PC-9 (cell line): ENCODE measurements at regions not wholly inside any gene's neighbourhood (a gene's known extent, or its start where the extent isn't known, plus 50 kb on each side); places are given as distances from the start of the nearest gene placed in this dataset.
A peak's percentile ranks its signal among the peaks of the same experiment; 100 is the strongest.
"Not testable (repeated sequence)": the region's sequence is repeated elsewhere in the genome, so short reads cannot be mapped to it uniquely, and the experiment has no call there.

Experiments
- BruUV-seq: library from RNA; stranded (reverse); fragments of 400-500 nt; replicated peaks from 2 replicates; lab custom pipeline; 2021; lab: Mats Ljungman, UMichigan
- CTCF ChIA-PET: fragments of 300-600 bp; sonication (Branson Sonifier 250); formaldehyde crosslinking; loops from one replicate; lab custom pipeline; 2022; ENCODE audit warnings: antibody characterized with exemption; lab: Charles Lee
- POLR2A ChIA-PET: fragments of 300-600 bp; sonication (Branson Sonifier 250); formaldehyde crosslinking; loops from one replicate; lab custom pipeline; 2022; ENCODE audit warnings: antibody characterized with exemption; ENCODE audit not compliant: unreplicated experiment; lab: Charles Lee
- DNase-seq, 2 experiments: peaks; one replicate each; pipeline versions ENCODE4 v3.0.0 to v3.0.0-alpha.2; 2015 to 2022; ENCODE audit warnings: mixed read lengths in 1 of 2
- H2AFZ ChIP-seq: fragments of 200-600 bp; sonication (generic); 2 replicates; pipeline ENCODE4 v1.8.1; 2017; ENCODE audit warnings: antibody characterized with exemption
- H3F3A ChIP-seq: fragments of 200-600 bp; sonication (generic); 2 replicates; pipeline ENCODE4 v1.8.1; 2017; ENCODE audit warnings: antibody characterized with exemption, mild to moderate bottlenecking, low read depth; ENCODE audit not compliant: insufficient read depth
- H3K27ac ChIP-seq: fragments of 200-600 bp; sonication (generic); 2 replicates; pipeline ENCODE4 v1.6.1; 2016; ENCODE audit warnings: mixed run types
- H3K27me3 ChIP-seq: fragments of 200-600 bp; sonication (generic); 2 replicates; pipeline ENCODE4 v1.6.1; 2016; ENCODE audit warnings: low read depth, mixed run types; ENCODE audit not compliant: insufficient read depth
- H3K36me3 ChIP-seq: fragments of 200-600 bp; sonication (generic); 2 replicates; pipeline ENCODE4 v1.6.1; 2016; ENCODE audit warnings: low read depth, mixed run types
- H3K4me1 ChIP-seq: fragments of 200-600 bp; sonication (generic); replicated peaks from 2 replicates; pipeline ENCODE4 v1.6.1; 2016; ENCODE audit warnings: mixed run types; ENCODE audit not compliant: insufficient read depth
- H3K4me2 ChIP-seq: fragments of 200-600 bp; sonication (generic); 2 replicates; pipeline ENCODE4 v1.6.1; 2017; ENCODE audit warnings: mixed run types
- H3K4me3 ChIP-seq: fragments of 200-600 bp; sonication (generic); 2 replicates; pipeline ENCODE4 v1.6.1; 2016; ENCODE audit warnings: mixed run types
- H3K79me2 ChIP-seq: fragments of 200-600 bp; sonication (generic); 2 replicates; pipeline ENCODE4 v1.6.1; 2017; ENCODE audit warnings: low read depth, mixed run types
- H3K9me2 ChIP-seq: fragments of 200-600 bp; sonication (generic); 2 replicates; pipeline ENCODE4 v1.8.1; 2017; ENCODE audit warnings: mild to moderate bottlenecking; ENCODE audit not compliant: insufficient read depth
- H3K9me3 ChIP-seq: fragments of 200-600 bp; sonication (generic); 2 replicates; pipeline ENCODE4 v1.8.1; 2016; ENCODE audit warnings: low read depth; ENCODE audit not compliant: insufficient read depth
- H4K20me1 ChIP-seq: fragments of 200-600 bp; sonication (generic); 2 replicates; pipeline ENCODE4 v1.8.1; 2017; ENCODE audit not compliant: insufficient read depth
- EZH2 ChIP-seq: fragments of 200-600 bp; sonication (generic); IDR thresholded peaks from 2 replicates; pipeline ENCODE4 v1.8.0; 2017; ENCODE audit warnings: antibody characterized with exemption, low read depth
- intact Hi-C: fragments of 100-400 bp; cut with micrococcal nuclease; formaldehyde crosslinking; loops from one replicate; pipeline ENCODE4 v1.10.0; 2022; ENCODE audit not compliant: unreplicated experiment

- Histone ChIP-seq H3K27me3 (no peaks in the 10 kb centered on the region), H3K27ac (peak overlapping the region; percentile 92), H3K4me1 (peaks cover 43% of the 10 kb centered on the region), H3F3A (peaks cover 36% of the 10 kb centered on the region), H3K36me3 (no peaks in the 10 kb centered on the region; the same call in 1 of the 2 replicates), H3K9me2 (no peaks in the 10 kb centered on the region), H3K79me2 (no peaks in the 10 kb centered on the region), H2AFZ (peak overlapping the region; percentile 2; the same call in 1 of the 2 replicates), H3K4me3 (peak overlapping the region; percentile 1; the same call in 1 of the 2 replicates), H3K9me3 (peaks cover 29% of the 10 kb centered on the region), H3K4me2 (peak overlapping the region; percentile 61), H4K20me1 (no peaks in the 10 kb centered on the region)
- POLR2A ChIA-PET = interaction anchor here (0.5 to 0.6 kb wide), 4 partner anchors 134 to 262 kb away, joined by 3 to 5 read pairs (median 4); partner anchors contain the start of gene SH3BP4
- CTCF ChIA-PET = interaction anchor here (0.8 to 1.1 kb wide), 2 partner anchors 14 to 20 kb away, joined by 3 to 5 read pairs; no protein-coding TSS in a partner anchor
- TF ChIP-seq EZH2 = no peak
- intact Hi-C loops = loop anchor here (1.0 to 5.0 kb wide), 2 partner anchors 134 to 358 kb away; no protein-coding TSS in a partner anchor
- BruUV-seq = no TSS peak
- DNase-seq = peak; percentile 66 to 99
Measured at GRCh38 chr2:234694244-234695013, 197.5 kb upstream of the ARL4C start.

- H3K4me3 ChIP-seq, H3K36me3 ChIP-seq, H2AFZ ChIP-seq, H3K79me2 ChIP-seq, H3K27me3 ChIP-seq, H3K9me2 ChIP-seq, POLR2A ChIA-PET, DNase-seq, H4K20me1 ChIP-seq, BruUV-seq: not testable (repeated sequence)
- Histone ChIP-seq H3K27ac (peak overlapping the region; percentile 92), H3F3A (peaks cover 36% of the 10 kb centered on the region), H3K4me2 (peak overlapping the region; percentile 61), H3K9me3 (peaks cover 29% of the 10 kb centered on the region), H3K4me1 (peaks cover 43% of the 10 kb centered on the region)
- intact Hi-C loops = loop anchor here (1.0 to 5.0 kb wide), 2 partner anchors 135 to 359 kb away; no protein-coding TSS in a partner anchor
- CTCF ChIA-PET = interaction anchor here (0.8 to 1.1 kb wide), 2 partner anchors 13 to 19 kb away, joined by 3 to 5 read pairs; no protein-coding TSS in a partner anchor
Measured at GRCh38 chr2:234693681-234694190, 196.9 kb upstream of the ARL4C start.

- DNase-seq, H3K27me3 ChIP-seq, CTCF ChIA-PET, H3K4me3 ChIP-seq, H4K20me1 ChIP-seq, H3K9me2 ChIP-seq, H2AFZ ChIP-seq, BruUV-seq, H3K36me3 ChIP-seq, H3K79me2 ChIP-seq, H3K4me2 ChIP-seq: not testable (repeated sequence)
- H3K9me3 ChIP-seq = peaks cover 31% of the 10 kb centered on the region
- peaks cover 43% of the 10 kb centered on the region for H3K4me1 ChIP-seq
- intact Hi-C loops = loop anchor here (5.0 kb wide), 1 partner anchor 359 kb away; no protein-coding TSS in a partner anchor
- peak overlapping the region; percentile 92; the same call in 1 of the 2 replicates for H3K27ac ChIP-seq
- POLR2A ChIA-PET = interaction anchor here (0.9 kb wide), 1 partner anchor 885 kb away, joined by 6 read pairs; no protein-coding TSS in a partner anchor
- peaks cover 36% of the 10 kb centered on the region for H3F3A ChIP-seq
Measured at GRCh38 chr2:234693191-234693590, 196.3 kb upstream of the ARL4C start.

GRCh38 chr2:234691968-234692955 is 195.4 kb upstream of the ARL4C start:
- ChIA-PET CTCF (no interaction called here), POLR2A (interaction anchor here (0.7 to 0.9 kb wide), 2 partner anchors 66 to 884 kb away, joined by 6 read pairs; no protein-coding TSS in a partner anchor)
- peaks cover 38% of the 10 kb centered on the region for H3F3A ChIP-seq
- intact Hi-C loops = loop anchor here (5.0 kb wide), 1 partner anchor 360 kb away; no protein-coding TSS in a partner anchor
- H3K9me3 ChIP-seq = peaks cover 23% of the 10 kb centered on the region
- H3K27ac ChIP-seq = no peak overlapping the region
- no TSS peak for BruUV-seq
- H3K4me2 ChIP-seq = no peak overlapping the region
- DNase-seq = no peak
- H3K36me3 ChIP-seq = no peaks in the 10 kb centered on the region; the same call in 1 of the 2 replicates
- H4K20me1 ChIP-seq = no peaks in the 10 kb centered on the region
- H3K4me1 ChIP-seq = peaks cover 49% of the 10 kb centered on the region
- H3K27me3 ChIP-seq = no peaks in the 10 kb centered on the region
- no peaks in the 10 kb centered on the region for H3K9me2 ChIP-seq
- H3K79me2 ChIP-seq = no peaks in the 10 kb centered on the region
- H3K4me3 ChIP-seq = no peak overlapping the region
- H2AFZ ChIP-seq = no peak overlapping the region
- TF ChIP-seq EZH2 = no peak
